ENCODE measurements at regions not wholly inside any gene's neighbourhood (a gene's known extent, or its start where the extent isn't known, plus 50 kb on each side); places are given as distances from the start of the nearest gene placed in this dataset.

DNA sequence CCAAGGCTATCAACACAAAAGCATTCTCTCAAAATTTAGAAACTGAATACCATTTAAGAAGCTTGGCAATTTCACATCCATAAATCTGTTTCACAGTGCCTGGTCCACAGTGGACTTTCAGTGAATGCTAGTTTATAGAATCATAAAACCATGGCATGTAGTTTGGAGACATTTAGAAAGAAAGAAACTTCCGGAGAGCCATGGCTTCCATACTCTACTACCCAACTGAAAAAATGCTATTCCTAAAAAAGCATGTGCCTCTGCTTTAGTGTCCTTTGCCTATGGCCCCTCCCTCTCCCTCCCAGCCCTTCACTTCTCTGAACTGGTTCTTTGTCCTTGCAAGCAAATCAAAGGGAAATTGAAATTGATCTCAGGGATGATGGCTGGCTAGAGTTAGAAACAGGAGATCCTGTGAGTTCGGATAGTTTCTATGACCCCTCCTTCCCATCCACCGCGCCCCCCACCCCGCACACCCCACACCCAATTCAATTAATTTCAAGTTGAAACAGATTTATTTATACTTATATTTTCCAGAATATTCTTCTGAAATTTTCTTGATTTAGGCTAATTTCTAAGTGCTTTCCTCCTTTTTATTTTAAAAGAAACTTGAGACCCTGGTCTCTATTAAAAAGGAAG lies 248.3 kb downstream of the TRIB2 start:
- TF ChIP-seq SUZ12 (IDR thresholded peaks at IDR 0.05; ENCODE audit: extremely low read depth, insufficient read depth, insufficient read length) = no peak
- TF ChIP-seq ZNF274 (IDR thresholded peaks at IDR 0.05; ENCODE audit: low read depth, low read length) = no peak
- no peak for TF ChIP-seq YY1 (IDR thresholded peaks at IDR 0.05; ENCODE audit: insufficient read depth, insufficient read length)

Data from NT2/D1 (cell line).